ENCODE measurements at regions not wholly inside any gene's neighbourhood (a gene's known extent, or its start where the extent isn't known, plus 50 kb on each side); places are given as distances from the start of the nearest gene placed in this dataset.
"Not testable (repeated sequence)": the region's sequence is repeated elsewhere in the genome, so short reads cannot be mapped to it uniquely, and the experiment has no call there.

- CTCF ChIA-PET: no interaction called here
- H3K4me1 Mint-ChIP-seq (ENCODE audit: low read depth, unreplicated experiment): no peaks in the 10 kb centered on the region
- no peaks in the 10 kb centered on the region for H3K27me3 Mint-ChIP-seq (ENCODE audit: unreplicated experiment)
- H3K36me3 Mint-ChIP-seq (ENCODE audit: insufficient read depth, unreplicated experiment): no peaks in the 10 kb centered on the region
- no peak overlapping the region for H3K27ac Mint-ChIP-seq (ENCODE audit: unreplicated experiment)
- peaks cover 3% of the 10 kb centered on the region for H3K9me3 Mint-ChIP-seq (ENCODE audit: low read depth, unreplicated experiment)
- no peak for TF ChIP-seq CTCF (IDR thresholded peaks at IDR 0.05; ENCODE audit: unreplicated experiment)
- H3K4me3 Mint-ChIP-seq (ENCODE audit: low read depth, unreplicated experiment): no peak overlapping the region
- BruUV-seq (replicated peaks): no TSS peak
- intact Hi-C loops (cut with micrococcal nuclease; ENCODE audit: unreplicated experiment): no loop called here
- DNase-seq: no peak
Measured at GRCh38 chr3:144893980-144894379, 922.4 kb downstream of the DIPK2A start.

GRCh38 chr3:144894576-144894975 is 923.0 kb downstream of the DIPK2A start:
- Mint-ChIP-seq H3K36me3 (ENCODE audit: insufficient read depth, unreplicated experiment) (no peaks in the 10 kb centered on the region), H3K27me3 (ENCODE audit: unreplicated experiment) (no peaks in the 10 kb centered on the region), H3K27ac (ENCODE audit: unreplicated experiment) (no peak overlapping the region), H3K9me3 (ENCODE audit: low read depth, unreplicated experiment) (peaks cover 1% of the 10 kb centered on the region), H3K4me1 (ENCODE audit: low read depth, unreplicated experiment) (no peaks in the 10 kb centered on the region), H3K4me3 (ENCODE audit: low read depth, unreplicated experiment) (no peak overlapping the region)
- DNase-seq: no peak
- BruUV-seq (replicated peaks): no TSS peak
- no peak for TF ChIP-seq CTCF (IDR thresholded peaks at IDR 0.05; ENCODE audit: unreplicated experiment)
- intact Hi-C loops (cut with micrococcal nuclease; ENCODE audit: unreplicated experiment): no loop called here
- CTCF ChIA-PET: no interaction called here

GRCh38 chr3:144900366-144900765 is 928.7 kb downstream of the DIPK2A start:
- H3K4me3 Mint-ChIP-seq (ENCODE audit: low read depth, unreplicated experiment): no peak overlapping the region
- no peak for DNase-seq
- H3K4me1 Mint-ChIP-seq (ENCODE audit: low read depth, unreplicated experiment): peaks cover 10% of the 10 kb centered on the region
- no TSS peak for BruUV-seq (replicated peaks)
- H3K27ac Mint-ChIP-seq (ENCODE audit: unreplicated experiment): no peak overlapping the region
- H3K9me3 Mint-ChIP-seq (ENCODE audit: low read depth, unreplicated experiment): peaks cover 8% of the 10 kb centered on the region
- no peak for TF ChIP-seq CTCF (IDR thresholded peaks at IDR 0.05; ENCODE audit: unreplicated experiment)
- intact Hi-C loops (cut with micrococcal nuclease; ENCODE audit: unreplicated experiment): no loop called here
- CTCF ChIA-PET: interaction anchor here (0.6 kb wide), 1 partner anchor 102 kb away, joined by 3 read pairs; no protein-coding TSS in a partner anchor
- H3K36me3 Mint-ChIP-seq (ENCODE audit: insufficient read depth, unreplicated experiment): no peaks in the 10 kb centered on the region
- no peaks in the 10 kb centered on the region for H3K27me3 Mint-ChIP-seq (ENCODE audit: unreplicated experiment)

- H3K4me1 Mint-ChIP-seq (ENCODE audit: low read depth, unreplicated experiment): peaks cover 13% of the 10 kb centered on the region
- CTCF ChIA-PET; BruUV-seq (replicated peaks); H3K36me3 Mint-ChIP-seq (ENCODE audit: insufficient read depth, unreplicated experiment); H3K9me3 Mint-ChIP-seq (ENCODE audit: low read depth, unreplicated experiment); intact Hi-C loops (cut with micrococcal nuclease; ENCODE audit: unreplicated experiment); H3K27ac Mint-ChIP-seq (ENCODE audit: unreplicated experiment); H3K4me3 Mint-ChIP-seq (ENCODE audit: low read depth, unreplicated experiment); H3K27me3 Mint-ChIP-seq (ENCODE audit: unreplicated experiment); DNase-seq: not testable (repeated sequence)
Measured at GRCh38 chr3:144907581-144907980, 936.0 kb downstream of the DIPK2A start.

GRCh38 chr3:144912968-144913367 is 941.3 kb downstream of the DIPK2A start:
- Mint-ChIP-seq H3K27ac (ENCODE audit: unreplicated experiment) (no peak overlapping the region), H3K27me3 (ENCODE audit: unreplicated experiment) (no peaks in the 10 kb centered on the region), H3K9me3 (ENCODE audit: low read depth, unreplicated experiment) (no peaks in the 10 kb centered on the region), H3K36me3 (ENCODE audit: insufficient read depth, unreplicated experiment) (no peaks in the 10 kb centered on the region), H3K4me1 (ENCODE audit: low read depth, unreplicated experiment) (no peaks in the 10 kb centered on the region), H3K4me3 (ENCODE audit: low read depth, unreplicated experiment) (no peak overlapping the region)
- DNase-seq: no peak
- intact Hi-C loops (cut with micrococcal nuclease; ENCODE audit: unreplicated experiment): no loop called here
- CTCF ChIA-PET: no interaction called here
- no peak for TF ChIP-seq CTCF (IDR thresholded peaks at IDR 0.05; ENCODE audit: unreplicated experiment)
- no TSS peak for BruUV-seq (replicated peaks)

Data from Calu3 (cell line).